SH-SY5Y (cell line): ENCODE measurements at regions not wholly inside any gene's neighbourhood (a gene's known extent, or its start where the extent isn't known, plus 50 kb on each side); places are given as distances from the start of the nearest gene placed in this dataset.

Experiments used
- GATA2 ChIP-seq: IDR thresholded peaks from 2 replicates; pipeline ENCODE4 v1.6.1; 2011; ENCODE audit warnings: mild to moderate bottlenecking, low read depth, low read length
- GATA3 ChIP-seq: IDR thresholded peaks from 2 replicates; pipeline ENCODE4 v1.6.1; 2011; ENCODE audit warnings: low read depth, mild to moderate bottlenecking, low read length, moderate library complexity

DNA sequence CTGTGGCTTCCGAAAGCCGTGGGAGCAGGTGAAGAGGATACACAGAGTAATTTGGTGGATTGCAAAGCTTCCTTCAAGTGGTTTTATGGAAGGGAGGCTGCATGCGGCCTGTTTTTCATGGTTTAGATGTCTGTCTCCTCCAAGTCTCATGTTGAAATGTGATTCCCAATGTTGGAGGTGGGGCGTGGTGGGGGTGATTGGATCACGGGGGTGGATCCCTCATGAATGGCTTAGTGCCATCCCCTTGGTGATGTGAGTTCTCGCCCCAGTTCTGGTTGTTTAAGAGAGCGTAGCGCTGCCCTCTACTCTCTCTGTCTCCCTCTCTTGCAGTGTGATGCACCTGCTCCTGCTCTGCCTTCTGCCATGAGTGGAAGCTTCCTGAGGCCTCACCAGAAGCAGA, 247.8 kb upstream of the B3GAT1 start:
- no peak for TF ChIP-seq GATA2
- TF ChIP-seq GATA3 = no peak
